Right cardiac atrium (tissue), 5 donors: ENCODE measurements at regions not wholly inside any gene's neighbourhood (a gene's known extent, or its start where the extent isn't known, plus 50 kb on each side); places are given as distances from the start of the nearest gene placed in this dataset.

Experiments used
- ATAC-seq, 2 donors: fragments of 200-7000 bp; cut with Tn5 transposase; one replicate each; pipeline versions ENCODE4 v1.8.0 to v1.9.1; 2020; ENCODE audit warnings: moderate library complexity in 2 of 2, mild to moderate bottlenecking in 1 of 2
- DNase-seq, 3 donors: peaks; one replicate each; pipeline ENCODE4 v3.0.0-alpha.2; 2020
- H3K27ac ChIP-seq: one replicate; pipeline ENCODE4 v1.5.1; 2013; ENCODE audit warnings: mild to moderate bottlenecking, low read length, control low read depth, moderate library complexity
- H3K27me3 ChIP-seq: one replicate; pipeline ENCODE4 v1.6.1; 2013; ENCODE audit not compliant: control insufficient read depth, insufficient read depth
- H3K4me1 ChIP-seq: one replicate; pipeline ENCODE4 v1.6.1; 2013; ENCODE audit warnings: low read length; ENCODE audit not compliant: control insufficient read depth, insufficient read depth
- H3K4me3 ChIP-seq: one replicate; pipeline ENCODE4 v1.5.1; 2013; ENCODE audit warnings: low read length, control low read depth
- H3K9me3 ChIP-seq: one replicate; pipeline ENCODE4 v1.6.1; 2013; ENCODE audit warnings: low read length; ENCODE audit not compliant: control insufficient read depth
- WGBS: extraction: QIAGEN DNeasy Blood & Tissue Kit; methylation state at CpG from one replicate; pipeline ENCODE4 v1.1.7; 2013; 5-methylcytosine and 5-hydroxymethylcytosine counted together
- intact Hi-C, 4 donors: fragments of 100-400 bp; cut with DNase I; formaldehyde crosslinking; loops; one replicate each; pipeline versions ENCODE4 v1.11.0 to v1.14.0; 2022 to 2023
- donor health status: healthy with polysubstance abuse.
- donor health status: DM: no; HTN: yes; CAD: no.
- donor health status: DM: no; HTN: no; CAD: no.
- donor health status: DM: no; HTN: yes; CAD: no; lungs with severe emphysema.
- donor health status: DM: yes; HTN: yes; CAD: no.

DNA sequence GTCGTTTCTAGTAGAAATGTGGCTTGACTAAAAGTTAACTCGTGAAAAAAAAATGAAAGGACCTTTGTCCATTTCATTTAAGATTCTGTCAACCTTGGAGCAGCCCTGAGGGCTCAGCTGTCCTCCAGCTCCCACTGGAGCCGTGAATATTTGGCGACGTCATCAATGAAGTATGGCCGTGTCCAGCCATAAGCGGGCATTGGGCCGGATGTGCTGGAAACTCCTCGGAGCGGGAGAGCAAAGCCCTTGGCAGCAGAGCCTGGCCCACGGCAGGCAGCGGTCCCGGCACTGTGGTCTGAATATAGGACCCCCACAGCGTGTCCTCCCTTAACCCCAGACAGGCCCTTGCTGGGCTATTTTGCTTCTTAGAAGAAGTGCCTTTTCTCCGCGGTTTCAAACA is 50.0 kb downstream of the JAKMIP3 start:
- Histone ChIP-seq H3K27ac (no peak overlapping the region), H3K4me3 (no peak overlapping the region), H3K27me3 (no peaks in the 10 kb centered on the region), H3K4me1 (no peaks in the 10 kb centered on the region), H3K9me3 (no peaks in the 10 kb centered on the region)
- DNase-seq = peak; percentile 57 to 79 (median 69)
- WGBS = 45% methylated on average over 16 of the region's 16 CpGs
- peak; percentile 56 to 59 for ATAC-seq
- intact Hi-C loops = loop anchor here in 1 of 4 donors (10.0 kb wide), 1 partner anchor 61 kb away; no protein-coding TSS in a partner anchor

- DNase-seq = peak in 1 of 3 donors; percentile 50
- intact Hi-C loops = loop anchor here in 1 of 4 donors (10.0 kb wide), 1 partner anchor 62 kb away; no protein-coding TSS in a partner anchor
- WGBS = 94% methylated on average over 23 of the region's 23 CpGs
Measured at GRCh38 chr10:132117146-132117545, 51.4 kb downstream of the JAKMIP3 start.

DNA sequence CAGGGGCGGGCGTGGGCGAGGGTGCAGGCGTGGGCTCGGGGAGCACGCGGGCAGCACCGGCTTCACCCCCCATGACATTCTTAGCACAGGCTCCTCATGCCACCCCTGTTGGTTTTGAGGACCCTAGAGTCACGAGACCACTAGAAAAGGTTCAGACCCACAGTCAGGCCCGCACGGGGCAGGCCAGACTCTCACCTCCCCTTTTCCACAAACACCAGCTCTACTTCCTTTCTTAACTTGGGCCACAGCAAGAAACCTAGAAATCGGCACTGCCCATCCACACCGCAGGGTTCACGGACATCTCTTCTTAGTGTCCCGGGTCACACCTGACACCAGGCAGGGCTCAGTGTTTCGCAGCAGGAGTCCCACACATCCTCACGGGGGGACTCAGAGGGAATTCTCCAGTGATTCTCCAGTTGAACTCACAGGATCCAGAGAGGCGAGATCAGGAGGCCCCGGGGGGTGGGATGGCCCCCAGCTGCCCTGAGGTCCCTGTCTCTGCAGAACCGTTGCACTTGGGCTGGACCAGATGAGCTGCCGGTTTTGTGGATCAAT is 52.0 kb downstream of the JAKMIP3 start:
- Histone ChIP-seq H3K27me3 (no peaks in the 10 kb centered on the region), H3K9me3 (no peaks in the 10 kb centered on the region), H3K4me3 (no peak overlapping the region), H3K4me1 (no peaks in the 10 kb centered on the region), H3K27ac (no peak overlapping the region)
- peak in 1 of 3 donors; percentile 35 for DNase-seq
- intact Hi-C loops = loop anchor here in 1 of 4 donors (10.0 kb wide), 1 partner anchor 63 kb away; no protein-coding TSS in a partner anchor
- 93% methylated on average over 21 of the region's 21 CpGs for WGBS
- ATAC-seq = no peak

More at GRCh38 chr10:132117146-132117545, 51.4 kb downstream of the JAKMIP3 start:
- H3K4me3 ChIP-seq = no peak overlapping the region
- H3K4me1 ChIP-seq = no peaks in the 10 kb centered on the region
- H3K27me3 ChIP-seq = no peaks in the 10 kb centered on the region
- no peak overlapping the region for H3K27ac ChIP-seq
- ATAC-seq = no peak
- no peaks in the 10 kb centered on the region for H3K9me3 ChIP-seq

- WGBS = 90% methylated on average over 13 of the region's 13 CpGs
- H3K4me1 ChIP-seq = no peaks in the 10 kb centered on the region
- H3K27me3 ChIP-seq = no peaks in the 10 kb centered on the region
- no peak overlapping the region for H3K4me3 ChIP-seq
- no peaks in the 10 kb centered on the region for H3K9me3 ChIP-seq
- intact Hi-C loops = loop anchor here in 1 of 4 donors (10.0 kb wide), 1 partner anchor 64 kb away; no protein-coding TSS in a partner anchor
- ATAC-seq (no peak), DNase-seq (peak in 1 of 3 donors; percentile 48)
- no peak overlapping the region for H3K27ac ChIP-seq
Measured at GRCh38 chr10:132118366-132118765, 52.6 kb downstream of the JAKMIP3 start.

- Histone ChIP-seq H3K9me3 (no peaks in the 10 kb centered on the region), H3K27me3 (no peaks in the 10 kb centered on the region), H3K4me1 (no peaks in the 10 kb centered on the region), H3K27ac (no peak overlapping the region), H3K4me3 (no peak overlapping the region)
- WGBS = 67% methylated on average over 7 of the region's 7 CpGs
- DNase-seq = no peak
- intact Hi-C loops = no loop called here
- no peak for ATAC-seq
Measured at GRCh38 chr10:132120200-132120599, 54.5 kb downstream of the JAKMIP3 start.

DNA sequence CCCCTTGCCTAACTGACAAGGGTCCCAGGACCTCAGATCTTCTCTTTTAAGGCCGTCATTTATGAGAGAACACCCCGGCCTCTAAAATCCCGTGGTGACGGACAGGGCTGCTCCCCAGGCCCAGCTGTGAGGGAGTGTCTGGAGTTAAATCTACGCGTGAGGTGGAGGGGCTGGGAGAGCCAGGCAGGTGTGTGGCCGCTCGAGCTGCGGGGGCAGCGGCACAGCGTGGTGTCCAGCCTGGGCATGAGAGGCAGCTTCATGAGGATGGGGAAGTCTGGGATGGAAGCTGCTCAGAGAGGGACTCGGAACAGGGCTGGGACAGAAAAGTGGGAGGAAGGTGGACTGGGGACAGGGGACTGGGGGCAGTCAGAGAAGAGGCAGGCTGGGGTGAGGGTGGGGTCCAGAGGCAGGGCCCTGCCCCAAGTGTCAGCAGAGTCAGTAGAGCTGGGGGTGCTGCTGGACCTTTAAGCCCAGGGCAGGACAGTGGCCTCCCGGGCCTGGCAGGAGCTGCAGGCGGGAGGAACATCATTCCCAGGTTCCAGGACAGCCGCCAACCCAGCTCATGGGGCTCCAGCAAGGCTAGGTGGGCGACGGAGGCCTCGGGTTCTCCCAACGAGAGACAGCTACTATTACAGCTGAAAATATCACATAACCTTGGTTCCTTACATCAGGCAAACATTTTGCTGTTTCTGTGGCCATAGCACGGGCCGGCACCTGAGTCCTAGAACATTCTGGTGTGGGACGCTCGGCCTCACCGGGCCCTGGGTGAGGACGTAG is 55.2 kb downstream of the JAKMIP3 start:
- no peak for DNase-seq
- Histone ChIP-seq H3K27me3 (no peaks in the 10 kb centered on the region), H3K4me3 (no peak overlapping the region), H3K9me3 (no peaks in the 10 kb centered on the region), H3K27ac (no peak overlapping the region), H3K4me1 (no peaks in the 10 kb centered on the region)
- WGBS = 84% methylated on average over 25 of the region's 25 CpGs
- no peak for ATAC-seq
- intact Hi-C loops = no loop called here

DNA sequence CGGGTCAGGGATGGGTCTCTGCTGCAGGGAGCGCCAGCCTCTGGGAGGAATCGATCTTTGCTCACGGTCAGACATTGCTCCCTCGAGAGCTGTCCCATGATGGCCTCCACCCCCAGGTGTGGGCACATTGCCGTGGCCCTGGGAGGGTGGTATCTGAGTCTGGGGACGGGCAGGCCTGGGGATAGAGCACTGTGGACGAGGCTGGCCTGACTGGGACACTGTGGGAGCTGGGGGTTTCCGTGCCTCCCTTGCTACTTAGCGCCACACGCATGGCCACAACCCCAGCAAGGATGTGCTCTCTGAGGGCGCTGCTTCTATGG is 55.7 kb downstream of the JAKMIP3 start:
- intact Hi-C loops = no loop called here
- no peaks in the 10 kb centered on the region for H3K4me1 ChIP-seq
- H3K27me3 ChIP-seq = no peaks in the 10 kb centered on the region
- no peaks in the 10 kb centered on the region for H3K9me3 ChIP-seq
- WGBS = 87% methylated on average over 12 of the region's 12 CpGs
- H3K27ac ChIP-seq = no peak overlapping the region
- ATAC-seq (no peak), DNase-seq (no peak)
- no peak overlapping the region for H3K4me3 ChIP-seq

GRCh38 chr10:132122097-132122861 is 56.5 kb downstream of the JAKMIP3 start:
- intact Hi-C loops = no loop called here
- H3K4me3 ChIP-seq = no peak overlapping the region
- DNase-seq (no peak), ATAC-seq (peak in 1 of 2 donors; percentile 8)
- no peak overlapping the region for H3K27ac ChIP-seq
- WGBS = 90% methylated on average over 20 of the region's 20 CpGs
- no peaks in the 10 kb centered on the region for H3K27me3 ChIP-seq
- H3K9me3 ChIP-seq = no peaks in the 10 kb centered on the region
- no peaks in the 10 kb centered on the region for H3K4me1 ChIP-seq

GRCh38 chr10:132122939-132123445 is 57.2 kb downstream of the JAKMIP3 start:
- WGBS = 85% methylated on average over 19 of the region's 19 CpGs
- Histone ChIP-seq H3K27ac (no peak overlapping the region), H3K27me3 (no peaks in the 10 kb centered on the region), H3K9me3 (no peaks in the 10 kb centered on the region), H3K4me3 (no peak overlapping the region), H3K4me1 (no peaks in the 10 kb centered on the region)
- ATAC-seq (no peak), DNase-seq (no peak)
- intact Hi-C loops = no loop called here

GRCh38 chr10:132123606-132124005 is 57.9 kb downstream of the JAKMIP3 start:
- 81% methylated on average over 8 of the region's 8 CpGs for WGBS
- intact Hi-C loops = no loop called here
- H3K27me3 ChIP-seq = no peaks in the 10 kb centered on the region
- no peak overlapping the region for H3K27ac ChIP-seq
- ATAC-seq (no peak), DNase-seq (no peak)
- H3K9me3 ChIP-seq = no peaks in the 10 kb centered on the region
- no peaks in the 10 kb centered on the region for H3K4me1 ChIP-seq
- H3K4me3 ChIP-seq = no peak overlapping the region
